DOHH2 (cell line): ENCODE measurements at regions not wholly inside any gene's neighbourhood (a gene's known extent, or its start where the extent isn't known, plus 50 kb on each side); places are given as distances from the start of the nearest gene placed in this dataset.
A peak's percentile ranks its signal among the peaks of the same experiment; 100 is the strongest.

ENCODE experiments used
- CTCF ChIP-seq: fragments of 200-600 bp; sonication (generic); IDR thresholded peaks from one replicate; pipeline ENCODE4 v1.5.1; 2014; ENCODE audit warnings: antibody characterized with exemption, mild to moderate bottlenecking, low read depth, low read length; ENCODE audit not compliant: poor library complexity, severe bottlenecking
- EZH2phosphoT487 ChIP-seq: fragments of 200-600 bp; sonication (generic); IDR thresholded peaks from 2 replicates; pipeline ENCODE4 v1.6.1; 2017; ENCODE audit warnings: borderline replicate concordance, mild to moderate bottlenecking, antibody characterized with exemption, low read length, moderate library complexity, mixed read lengths

- TF ChIP-seq CTCF (peak; percentile 75), EZH2phosphoT487 (no peak)
These were observed 75.2 kb upstream of the SMARCA2 start for GRCh38 chr9:1939926-1940368.
